Fibroblast of lung (primary cell): ENCODE measurements at regions not wholly inside any gene's neighbourhood (a gene's known extent, or its start where the extent isn't known, plus 50 kb on each side); places are given as distances from the start of the nearest gene placed in this dataset.

ENCODE experiments used
- EZH2 ChIP-seq: IDR thresholded peaks from 2 replicates; pipeline ENCODE4 v1.5.1; 2012; ENCODE audit warnings: low read length, control low read depth, mild to moderate bottlenecking; ENCODE audit errors: missing control alignments
- TF ChIP-seq, protein P1 (sequence below), 2 donors: IDR thresholded peaks in 1 of 2; conservative IDR thresholded peaks in 1 of 2; 1 replicate in 1 of 2; 2 replicates in 1 of 2; pipeline ENCODE4 v1.5.1; 2011 to 2012; ENCODE audit warnings: low read length in 2 of 2, control low read depth in 1 of 2, inconsistent platforms in 1 of 2, low read depth in 1 of 2, mild to moderate bottlenecking in 1 of 2

DNA sequence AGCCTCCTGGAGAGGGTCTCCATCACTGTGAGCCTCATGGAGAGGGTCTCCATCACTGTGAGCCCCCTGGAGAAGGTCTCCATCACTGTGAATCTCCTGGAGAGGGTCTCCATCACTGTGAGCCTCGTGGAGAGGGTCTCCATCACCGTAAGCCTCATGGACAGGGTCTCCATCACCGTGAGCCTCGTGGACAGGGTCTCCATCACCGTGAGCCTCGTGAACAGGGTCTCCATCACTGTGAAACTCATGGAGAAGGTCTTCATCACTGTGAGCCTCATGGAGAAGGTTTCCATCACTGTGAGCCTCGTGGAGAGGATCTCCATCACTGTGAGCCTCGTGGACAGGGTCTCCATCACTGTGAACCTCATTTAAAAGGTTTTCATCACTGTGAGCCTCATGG, 140.0 kb downstream of the ERMARD start:
- TF ChIP-seq, protein P1, sequence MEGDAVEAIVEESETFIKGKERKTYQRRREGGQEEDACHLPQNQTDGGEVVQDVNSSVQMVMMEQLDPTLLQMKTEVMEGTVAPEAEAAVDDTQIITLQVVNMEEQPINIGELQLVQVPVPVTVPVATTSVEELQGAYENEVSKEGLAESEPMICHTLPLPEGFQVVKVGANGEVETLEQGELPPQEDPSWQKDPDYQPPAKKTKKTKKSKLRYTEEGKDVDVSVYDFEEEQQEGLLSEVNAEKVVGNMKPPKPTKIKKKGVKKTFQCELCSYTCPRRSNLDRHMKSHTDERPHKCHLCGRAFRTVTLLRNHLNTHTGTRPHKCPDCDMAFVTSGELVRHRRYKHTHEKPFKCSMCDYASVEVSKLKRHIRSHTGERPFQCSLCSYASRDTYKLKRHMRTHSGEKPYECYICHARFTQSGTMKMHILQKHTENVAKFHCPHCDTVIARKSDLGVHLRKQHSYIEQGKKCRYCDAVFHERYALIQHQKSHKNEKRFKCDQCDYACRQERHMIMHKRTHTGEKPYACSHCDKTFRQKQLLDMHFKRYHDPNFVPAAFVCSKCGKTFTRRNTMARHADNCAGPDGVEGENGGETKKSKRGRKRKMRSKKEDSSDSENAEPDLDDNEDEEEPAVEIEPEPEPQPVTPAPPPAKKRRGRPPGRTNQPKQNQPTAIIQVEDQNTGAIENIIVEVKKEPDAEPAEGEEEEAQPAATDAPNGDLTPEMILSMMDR (conservative IDR thresholded peaks at IDR 0.05 in 1 of 2, IDR thresholded peaks at IDR 0.05 in 1 of 2; ENCODE audit: low read depth in 1 of 2, low read length in 2 of 2): no peak
- no peak for TF ChIP-seq EZH2
